DMS 273 treated with DMSO at 0.1 percent for 48 hours (cell line): ENCODE measurements at regions not wholly inside any gene's neighbourhood (a gene's known extent, or its start where the extent isn't known, plus 50 kb on each side); places are given as distances from the start of the nearest gene placed in this dataset.
"Not testable (repeated sequence)": the region's sequence is repeated elsewhere in the genome, so short reads cannot be mapped to it uniquely, and the experiment has no call there.

Experiments used
- DNase-seq: peaks from one replicate; lab custom pipeline; 2025; lab: John Stamatoyannopoulos, UW

DNA sequence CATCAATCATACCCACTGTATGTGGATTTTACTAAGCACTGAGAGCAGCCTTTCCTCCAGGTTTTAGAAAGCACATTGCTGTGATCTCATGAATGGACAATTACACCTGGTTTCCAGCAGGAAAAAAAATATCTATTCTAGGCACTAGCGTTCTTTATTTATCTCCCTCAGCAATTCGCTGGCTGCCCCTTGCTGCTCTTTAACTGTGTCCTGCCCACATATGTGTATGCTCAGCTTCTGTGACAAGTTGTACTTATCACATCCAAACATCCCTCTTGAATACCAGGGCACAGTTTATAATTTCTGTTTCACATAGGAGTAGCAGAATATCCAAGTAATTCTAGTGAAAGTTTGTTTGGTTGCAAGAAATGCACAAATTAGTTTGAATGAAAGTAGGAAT is 146.8 kb downstream of the USP46 start:
- no peak for DNase-seq

GRCh38 chr4:52522093-52522492 is 137.0 kb downstream of the USP46 start:
- DNase-seq: not testable (repeated sequence)

DNA sequence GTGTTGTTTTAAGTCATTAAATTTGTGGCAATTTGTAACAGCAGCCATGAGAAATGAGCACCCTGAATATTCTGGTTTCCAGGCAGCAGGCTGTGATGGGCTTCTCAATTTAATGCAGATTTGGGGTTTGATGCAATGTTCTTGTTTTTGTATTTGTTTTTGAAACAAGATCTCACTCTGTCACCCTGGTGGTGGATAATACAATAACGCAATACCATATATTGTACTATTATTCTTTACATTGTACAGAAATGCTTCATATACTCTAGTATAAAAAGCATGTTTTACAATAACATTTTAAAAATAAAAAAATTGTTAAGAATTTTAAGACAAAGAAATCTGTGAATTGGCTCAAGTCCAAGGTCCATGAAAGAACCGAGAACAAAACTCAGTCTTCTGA is 129.1 kb downstream of the USP46 start:
- no peak for DNase-seq

DNA sequence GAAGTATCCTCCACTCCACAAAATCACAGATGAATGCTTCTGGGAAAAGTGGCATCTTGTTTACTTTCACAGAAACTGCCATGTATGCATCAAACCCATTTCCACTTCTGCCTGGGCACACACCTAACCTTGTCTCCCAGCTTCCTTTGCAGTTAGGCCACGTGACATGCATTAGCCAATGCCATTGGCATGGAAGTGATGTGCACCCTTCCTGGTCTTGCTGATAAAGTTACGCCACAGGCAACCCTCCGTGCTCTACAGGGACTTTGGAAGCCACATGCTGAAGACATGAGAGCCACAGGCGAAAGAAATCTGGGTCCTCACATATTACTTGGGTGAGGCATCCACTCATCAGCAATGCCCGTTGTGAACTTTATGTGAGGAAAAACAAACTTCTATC is 123.3 kb downstream of the USP46 start:
- no peak for DNase-seq
